GM12873 (cell line): ENCODE measurements at regions not wholly inside any gene's neighbourhood (a gene's known extent, or its start where the extent isn't known, plus 50 kb on each side); places are given as distances from the start of the nearest gene placed in this dataset.

Experiments used
- CTCF ChIP-seq: IDR thresholded peaks from 2 replicates; pipeline ENCODE4 v1.5.1; 2012; ENCODE audit warnings: low read depth, mild to moderate bottlenecking, moderate library complexity, low read length, control low read depth; ENCODE audit not compliant: insufficient read depth; ENCODE audit errors: missing control alignments

- no peak for TF ChIP-seq CTCF
Measured at GRCh38 chr5:96189987-96190386, 228.3 kb upstream of the ELL2 start.

GRCh38 chr5:96189028-96189826, 227.6 kb upstream of the ELL2 start:
- TF ChIP-seq CTCF = no peak

- no peak for TF ChIP-seq CTCF
Measured at GRCh38 chr5:96187309-96188027, 225.8 kb upstream of the ELL2 start.

- no peak for TF ChIP-seq CTCF
Measured at GRCh38 chr5:96180684-96181435, 219.2 kb upstream of the ELL2 start.

- no peak for TF ChIP-seq CTCF
Measured at GRCh38 chr5:96177303-96177869, 215.7 kb upstream of the ELL2 start.

GRCh38 chr5:96176022-96176421, 214.4 kb upstream of the ELL2 start:
- TF ChIP-seq CTCF = no peak
